Ovary (tissue), 7 donors: ENCODE measurements at regions not wholly inside any gene's neighbourhood (a gene's known extent, or its start where the extent isn't known, plus 50 kb on each side); places are given as distances from the start of the nearest gene placed in this dataset.

ENCODE experiments used
- DNase-seq, 5 donors: peaks; one replicate each; pipeline ENCODE4 v3.0.0-alpha.2; 2019 to 2020
- H3K27ac ChIP-seq, 2 donors: fragments of 200-600 bp; one replicate each; pipeline versions ENCODE4 v1.5.1 to v1.8.0; 2019 to 2022
- H3K27me3 ChIP-seq: fragments of 200-600 bp; one replicate; pipeline ENCODE4 v1.8.0; 2022
- H3K36me3 ChIP-seq: fragments of 200-600 bp; sonication (generic); one replicate; pipeline ENCODE4 v1.5.1; 2019
- H3K4me1 ChIP-seq: one replicate; pipeline ENCODE4 v1.8.1; 2013; ENCODE audit warnings: mild to moderate bottlenecking, moderate library complexity; ENCODE audit not compliant: insufficient read depth
- H3K4me3 ChIP-seq: fragments of 200-600 bp; sonication (generic); one replicate; pipeline ENCODE4 v1.5.1; 2017
- H3K9me3 ChIP-seq, 2 donors: fragments of 200-600 bp in 1 of 2; sonication (generic) in 1 of 2; one replicate each; pipeline versions ENCODE4 v1.5.1 to v1.8.1; 2013 to 2019; ENCODE audit warnings: mild to moderate bottlenecking in 1 of 2, moderate library complexity in 1 of 2
- CTCF ChIP-seq, 3 donors: fragments of 450-650 bp in 2 of 3; fragments of 200-600 bp in 1 of 3; IDR thresholded peaks; one replicate each; pipeline versions ENCODE4 v1.5.1 to v1.8.0; 2016 to 2022; ENCODE audit warnings: antibody characterized with exemption in 3 of 3, mild to moderate bottlenecking in 1 of 3
- EP300 ChIP-seq: sonication (generic); formaldehyde crosslinking; IDR thresholded peaks from one replicate; pipeline ENCODE4 v1.6.1; 2017; ENCODE audit warnings: antibody characterized with exemption
- POLR2A ChIP-seq: fragments of 450-650 bp; IDR thresholded peaks from one replicate; pipeline ENCODE4 v1.6.1; 2017; ENCODE audit warnings: antibody characterized with exemption, mild to moderate bottlenecking, moderate library complexity
- WGBS, 3 donors: extraction: QIAGEN DNeasy Blood & Tissue Kit in 1 of 3; methylation state at CpG; one replicate each; pipeline versions ENCODE4 v1.1.5 to v1.1.7; 2013 to 2017; 5-methylcytosine and 5-hydroxymethylcytosine counted together
- intact Hi-C, 4 donors: fragments of 100-400 bp; cut with DNase I; formaldehyde crosslinking; loops; one replicate each; pipeline versions ENCODE4 v1.11.0 to v1.15.1; 2022 to 2023
- donor health status: DM: no; HTN: no; CAD: no; lungs with moderate emphysema.
- donor health status: DM: no; HTN: no; CAD: no.
- donor health status: Bipolar disorder and iron deficiency.
- donor health status: DM: no; HTN: no; CAD: no.
- donor health status: DM: yes; HTN: yes; CAD: no.

GRCh38 chr1:4563586-4563985 lies 90.8 kb upstream of the AJAP1 start:
- Histone ChIP-seq H3K4me3 (no peak overlapping the region), H3K27me3 (no peaks in the 10 kb centered on the region), H3K27ac (no peak overlapping the region), H3K36me3 (no peaks in the 10 kb centered on the region), H3K4me1 (no peaks in the 10 kb centered on the region), H3K9me3 (no peaks in the 10 kb centered on the region)
- intact Hi-C loops = no loop called here
- 69 to 80% (median 73%) methylated on average over 4 of the region's 4 CpGs for WGBS, 3 donors
- TF ChIP-seq POLR2A (no peak), EP300 (no peak), CTCF (IDR thresholded peaks at IDR 0.05) (no peak)
- no peak for DNase-seq

- H3K9me3 ChIP-seq = no peaks in the 10 kb centered on the region
- H3K36me3 ChIP-seq = no peaks in the 10 kb centered on the region
- intact Hi-C loops = no loop called here
- TF ChIP-seq POLR2A (no peak), EP300 (no peak), CTCF (IDR thresholded peaks at IDR 0.05) (no peak)
- WGBS, 3 donors = 14 to 22% (median 17%) methylated on average over 10 of the region's 10 CpGs
- no peak for DNase-seq
- H3K27me3 ChIP-seq = no peaks in the 10 kb centered on the region
- no peak overlapping the region for H3K4me3 ChIP-seq
- H3K27ac ChIP-seq = no peak overlapping the region
- H3K4me1 ChIP-seq = no peaks in the 10 kb centered on the region
Measured at GRCh38 chr1:4564051-4564450, 90.4 kb upstream of the AJAP1 start.

- H3K27ac ChIP-seq = no peak overlapping the region
- H3K4me1 ChIP-seq = no peaks in the 10 kb centered on the region
- no peak for DNase-seq
- TF ChIP-seq EP300 (no peak), POLR2A (no peak), CTCF (IDR thresholded peaks at IDR 0.05) (no peak)
- no peaks in the 10 kb centered on the region for H3K9me3 ChIP-seq
- H3K27me3 ChIP-seq = no peaks in the 10 kb centered on the region
- no peak overlapping the region for H3K4me3 ChIP-seq
- WGBS, 3 donors = 58 to 65% (median 62%) methylated on average over 3 of the region's 3 CpGs
- intact Hi-C loops = no loop called here
- H3K36me3 ChIP-seq = no peaks in the 10 kb centered on the region
Measured at GRCh38 chr1:4565166-4565565, 89.2 kb upstream of the AJAP1 start.

- H3K27me3 ChIP-seq = no peaks in the 10 kb centered on the region
- no peak for DNase-seq
- no peaks in the 10 kb centered on the region for H3K9me3 ChIP-seq
- H3K27ac ChIP-seq = no peak overlapping the region
- H3K36me3 ChIP-seq = no peaks in the 10 kb centered on the region
- TF ChIP-seq POLR2A = no peak
- TF ChIP-seq CTCF (IDR thresholded peaks at IDR 0.05) = no peak
- TF ChIP-seq EP300 = no peak
- 45% methylated on average over 12 of the region's 12 CpGs for WGBS, 3 donors
- H3K4me1 ChIP-seq = no peaks in the 10 kb centered on the region
- H3K4me3 ChIP-seq = no peak overlapping the region
- intact Hi-C loops = loop anchor here in 1 of 4 donors (2.0 kb wide), 1 partner anchor 23 kb away; no protein-coding TSS in a partner anchor
Measured at GRCh38 chr1:4565801-4566449, 88.5 kb upstream of the AJAP1 start.
